Urothelium cell line (cell line): ENCODE measurements at regions not wholly inside any gene's neighbourhood (a gene's known extent, or its start where the extent isn't known, plus 50 kb on each side); places are given as distances from the start of the nearest gene placed in this dataset.

Experiments
- DNase-seq: peaks from one replicate; pipeline ENCODE4 v3.0.0; 2011; ENCODE audit warnings: low spot score, mixed read lengths
- FAIRE-seq: peaks from 2 replicates; lab custom pipeline; 2011; peaks lifted over from hg19 to GRCh38; lab: Jason Lieb, UNC

DNA sequence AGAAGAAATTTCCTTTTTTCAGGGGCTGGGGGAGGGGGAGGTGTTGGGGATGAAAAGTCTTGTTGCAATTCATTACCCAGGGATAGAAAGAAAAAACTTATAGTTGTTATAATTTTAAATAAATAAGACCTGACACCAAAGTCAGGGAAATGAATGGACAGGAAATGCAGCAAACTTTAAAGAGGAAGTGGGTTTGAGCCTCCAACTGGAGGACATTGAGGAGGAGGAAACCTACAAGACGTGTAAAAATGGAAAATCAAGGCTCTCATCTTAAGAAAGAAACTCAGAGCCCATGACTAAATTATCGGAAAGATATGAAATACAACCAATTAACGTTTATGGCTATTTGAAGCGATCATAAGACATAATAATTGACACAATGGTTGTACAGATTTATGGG is 54.4 kb downstream of the NIBAN1 start:
- FAIRE-seq = no peak

DNA sequence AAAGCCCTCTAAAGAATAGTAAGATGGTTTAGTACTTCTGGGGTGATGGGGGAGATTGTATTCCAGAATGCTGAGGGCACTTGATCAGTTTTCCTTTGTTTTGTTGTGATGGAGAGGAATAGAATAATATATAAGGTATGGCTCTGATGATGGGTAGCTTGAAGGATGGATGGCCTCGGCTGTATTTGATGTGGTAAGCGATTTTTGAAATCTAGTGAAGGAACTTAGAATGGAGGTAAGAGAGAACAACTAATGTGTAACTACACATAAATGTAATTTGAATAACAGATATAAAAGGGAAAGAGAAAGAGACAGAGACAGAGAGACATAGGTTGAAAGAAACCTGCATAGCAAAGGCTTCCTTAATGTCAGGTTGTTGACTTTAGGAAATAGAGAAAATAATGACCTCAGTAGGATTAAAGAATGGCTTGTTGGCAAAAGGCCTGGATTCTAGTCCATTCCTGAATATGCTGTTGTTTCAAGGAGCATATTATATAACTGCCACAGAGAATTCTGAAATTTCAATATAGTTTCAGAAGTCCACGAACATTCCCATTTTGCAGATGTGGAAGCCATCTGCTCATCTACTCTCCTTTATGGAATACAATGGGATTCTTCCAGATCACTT is 58.7 kb downstream of the NIBAN1 start:
- DNase-seq (no peak), FAIRE-seq (no peak)

More for the DNA sequence above, 54.4 kb downstream of the NIBAN1 start:
- DNase-seq = no peak

DNA sequence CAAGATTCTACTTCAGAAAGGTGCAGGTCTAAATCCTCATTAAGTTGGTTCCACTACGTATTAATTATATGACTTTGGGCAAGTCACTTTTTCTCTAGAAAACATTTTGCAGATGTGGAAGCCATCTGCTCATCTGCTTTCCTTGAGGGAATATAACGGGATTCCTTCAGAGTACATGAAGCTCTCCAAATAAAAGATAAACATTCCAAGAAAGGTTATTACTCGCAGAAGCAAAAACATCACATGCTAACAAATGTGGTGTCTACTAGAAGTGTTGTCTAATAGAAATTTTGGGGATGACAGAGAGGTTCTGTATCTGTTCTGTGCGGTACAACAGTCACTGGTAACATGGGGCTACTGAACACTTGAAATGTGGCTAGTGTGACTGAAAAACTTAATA is 60.2 kb downstream of the NIBAN1 start:
- DNase-seq (no peak), FAIRE-seq (no peak)

DNA sequence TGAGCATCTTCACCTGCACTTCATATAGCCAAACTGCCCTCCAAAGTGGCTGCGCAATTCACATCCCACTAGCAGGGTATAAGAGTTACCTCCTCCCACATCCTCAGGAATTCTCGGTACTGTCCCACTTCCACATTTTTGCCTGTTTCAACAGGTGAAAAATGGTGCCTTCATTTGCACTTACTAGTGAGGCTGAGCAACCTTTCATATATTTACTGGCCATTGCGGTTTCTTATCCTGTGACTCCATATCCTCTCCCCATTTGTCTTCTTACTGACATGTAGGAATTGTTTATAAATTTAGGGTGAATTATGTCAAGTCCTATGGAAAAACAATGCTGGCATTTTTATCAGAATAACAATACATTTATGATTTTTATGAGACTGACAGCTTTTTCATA is 61.9 kb downstream of the NIBAN1 start:
- DNase-seq (no peak), FAIRE-seq (no peak)

DNA sequence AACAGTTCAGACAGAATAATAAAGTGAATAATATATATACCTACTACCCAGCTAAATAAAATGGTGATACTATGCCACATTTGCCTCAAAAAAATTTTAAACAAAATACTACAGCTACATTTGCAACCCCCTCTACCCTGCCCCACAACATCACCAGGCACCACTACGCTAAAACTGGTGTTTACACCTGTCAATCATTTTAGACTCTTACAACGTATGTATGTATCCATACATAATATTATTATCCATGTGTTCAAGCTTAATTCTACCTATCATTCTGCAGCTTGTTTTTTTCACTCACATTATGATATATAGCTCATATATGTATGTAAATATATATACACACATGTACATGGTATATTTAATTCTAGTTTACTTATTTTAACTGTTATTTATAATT is 62.5 kb downstream of the NIBAN1 start:
- DNase-seq (no peak), FAIRE-seq (no peak)

DNA sequence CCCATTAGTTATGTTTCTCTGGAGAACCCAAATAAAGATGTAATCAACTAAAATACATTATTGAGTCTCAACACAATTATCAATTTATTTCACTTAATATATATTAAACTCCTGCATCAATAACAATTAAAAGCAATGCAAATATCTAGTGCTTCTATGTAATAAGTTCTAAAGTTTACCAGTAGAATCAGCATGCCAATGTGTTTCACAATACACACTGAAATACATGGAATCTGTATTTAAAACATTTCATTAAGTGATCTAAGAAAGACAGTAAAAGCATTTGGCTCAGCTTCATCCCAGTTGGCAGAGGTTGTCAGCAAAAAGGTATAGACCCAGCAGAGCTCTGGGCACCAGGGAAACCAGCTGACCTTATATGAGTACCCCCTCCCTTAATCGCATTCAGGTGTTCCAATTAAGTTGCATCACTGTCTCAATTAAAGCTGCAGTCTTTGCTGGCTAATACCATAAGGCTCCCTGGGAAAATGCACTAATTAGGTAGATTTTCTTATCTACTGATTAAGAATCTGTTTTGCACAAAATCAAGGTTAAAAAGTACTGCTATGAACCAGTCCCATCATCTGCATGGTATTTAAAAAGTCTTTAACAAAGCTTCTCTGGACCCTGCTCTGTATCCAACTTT is 63.1 kb downstream of the NIBAN1 start:
- no peak for FAIRE-seq

DNA sequence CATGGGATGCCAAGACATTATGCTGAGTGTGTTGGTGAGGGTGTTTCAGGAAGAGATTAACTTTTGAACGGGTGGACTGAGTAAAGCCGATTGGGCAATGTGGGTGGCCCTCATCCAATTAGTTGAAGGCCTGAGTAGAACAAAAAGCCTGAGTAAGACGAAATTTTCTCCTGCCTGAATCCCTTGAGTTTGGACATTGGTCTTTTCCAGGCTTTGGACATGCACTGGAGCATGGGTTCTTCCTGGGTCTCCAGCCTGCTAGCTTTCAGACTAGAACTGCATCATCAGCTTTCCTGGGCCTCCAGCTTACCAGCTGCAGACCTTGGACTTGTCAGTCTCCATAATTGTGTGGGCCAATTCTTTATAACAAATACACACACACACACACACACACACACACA is 63.6 kb downstream of the NIBAN1 start:
- no peak for FAIRE-seq
- no peak for DNase-seq

More for the DNA sequence above, 63.1 kb downstream of the NIBAN1 start:
- DNase-seq = no peak

DNA sequence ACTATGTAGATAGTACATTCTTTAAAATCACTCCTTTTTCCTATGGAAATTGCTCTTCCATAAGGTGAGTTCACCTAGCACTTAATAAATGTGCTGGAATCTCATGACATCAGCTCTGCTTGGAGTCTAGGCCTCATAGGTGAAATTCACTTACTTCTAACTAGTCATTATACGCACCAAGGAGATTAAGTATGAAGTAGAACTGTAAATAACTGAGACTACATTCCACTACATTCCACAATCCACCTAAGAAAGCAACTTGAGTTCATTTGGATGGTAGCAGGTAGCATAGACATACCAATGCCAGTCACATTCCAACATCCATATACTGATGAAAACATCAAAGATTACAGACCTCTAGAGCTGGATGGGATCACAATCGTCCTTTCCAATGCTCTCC is 64.3 kb downstream of the NIBAN1 start:
- FAIRE-seq (no peak), DNase-seq (no peak)

DNA sequence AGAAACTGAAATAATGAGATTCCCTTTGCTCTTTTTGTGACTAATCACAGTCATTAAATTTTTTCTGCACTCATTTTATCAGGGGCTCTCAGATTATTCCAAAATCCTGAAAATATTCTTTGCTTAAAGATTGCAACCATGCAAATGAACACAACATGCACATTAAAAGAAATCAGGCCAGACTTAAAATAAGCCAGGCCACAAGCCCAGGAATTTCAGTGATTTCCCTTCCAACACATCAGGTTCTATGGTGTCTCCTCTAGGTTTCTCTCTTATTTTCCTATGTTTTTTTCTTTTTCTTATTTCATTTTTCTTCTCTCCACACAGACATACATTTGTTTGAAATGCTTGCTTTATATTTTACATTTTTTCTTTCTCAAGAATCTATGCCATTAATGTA is 65.3 kb downstream of the NIBAN1 start:
- no peak for DNase-seq
- no peak for FAIRE-seq

DNA sequence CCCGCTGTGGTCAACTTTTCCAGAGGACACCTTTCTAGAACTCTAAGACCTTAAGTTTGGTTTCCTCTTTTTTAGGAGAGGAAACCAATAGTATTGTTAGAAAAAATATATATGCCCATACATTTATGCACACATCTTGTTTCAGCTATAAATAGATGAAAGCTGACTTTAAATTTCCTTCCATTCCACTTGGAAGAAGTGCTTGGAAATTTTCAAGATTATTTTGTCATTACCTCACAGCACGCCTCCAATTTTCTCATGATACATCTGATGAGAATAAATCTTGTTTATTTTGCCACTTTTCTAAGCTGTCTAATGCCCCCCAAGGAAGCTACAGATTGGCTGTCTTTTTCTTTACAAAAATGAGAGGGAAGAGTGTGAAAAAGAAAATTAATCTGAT is 65.8 kb downstream of the NIBAN1 start:
- DNase-seq = no peak
- FAIRE-seq = no peak

DNA sequence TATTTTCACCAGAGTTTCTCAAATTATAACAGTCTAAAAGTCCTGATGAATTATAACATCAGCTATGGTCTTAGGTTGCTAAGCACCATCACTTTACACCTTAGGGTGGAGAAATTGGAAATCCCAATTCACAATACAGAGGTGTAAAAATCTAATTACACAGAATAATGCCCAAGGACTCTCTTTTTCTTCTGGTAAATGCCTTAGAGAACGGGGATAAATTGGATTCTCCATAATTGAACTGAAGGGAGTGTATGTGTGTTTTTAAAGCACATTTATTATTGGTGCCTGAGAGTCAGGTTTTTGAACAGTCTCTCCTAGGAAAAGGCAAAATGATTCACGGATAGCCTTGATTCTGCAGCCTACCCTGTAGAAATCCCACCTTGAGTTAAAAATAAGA is 66.8 kb downstream of the NIBAN1 start:
- FAIRE-seq = no peak

DNA sequence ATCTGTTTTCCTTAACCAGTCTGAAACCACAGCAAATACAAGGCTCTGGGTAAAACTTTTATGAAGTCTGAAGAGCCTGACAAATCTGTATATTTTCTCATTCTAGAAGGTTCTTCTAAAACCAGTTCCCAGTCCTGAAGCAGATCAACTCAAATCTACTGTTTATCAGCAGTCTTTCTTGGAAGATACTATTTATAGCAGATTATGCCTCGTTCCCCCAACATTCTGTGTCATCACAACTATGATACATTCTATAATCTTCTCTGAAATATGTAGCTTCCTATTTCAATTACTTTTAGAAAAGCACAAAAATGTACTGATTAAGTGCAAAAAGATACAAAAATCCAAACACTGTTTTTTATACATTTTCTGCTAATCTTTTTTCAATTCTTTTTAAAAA is 67.5 kb downstream of the NIBAN1 start:
- DNase-seq = no peak
- no peak for FAIRE-seq

More for the DNA sequence above, 66.8 kb downstream of the NIBAN1 start:
- no peak for DNase-seq

DNA sequence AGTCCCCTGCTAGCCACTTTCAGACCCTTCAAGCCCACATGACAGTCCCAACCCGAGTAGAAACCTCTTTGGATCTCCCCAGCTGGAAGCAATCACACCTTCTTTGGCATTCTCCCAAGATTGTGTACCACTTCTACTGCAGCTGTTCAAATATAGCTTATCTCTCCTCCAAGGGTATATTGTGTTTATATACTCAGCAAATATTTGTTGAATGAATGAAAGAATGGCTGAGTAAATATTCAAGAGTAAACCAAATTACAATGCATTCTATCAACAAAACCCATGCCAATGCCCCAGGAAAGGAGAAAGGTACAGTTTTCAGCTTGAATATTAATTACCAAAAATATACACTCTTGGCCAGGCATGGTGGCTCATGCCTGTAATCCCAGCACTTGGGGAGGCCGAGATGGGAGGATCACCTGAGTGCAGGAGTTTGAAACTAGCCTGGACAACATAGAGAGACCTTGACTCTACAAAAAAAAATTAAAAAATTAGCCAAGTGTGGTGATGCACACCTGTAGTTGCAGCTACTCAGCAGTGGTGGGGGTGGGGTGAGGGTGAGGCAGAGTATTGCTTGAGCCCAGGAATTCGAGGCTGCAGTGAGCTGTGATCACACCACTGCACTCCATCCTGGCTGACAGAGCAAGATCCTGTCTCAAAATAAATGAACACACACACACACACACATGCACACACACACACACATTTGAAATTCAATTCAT is 68.5 kb downstream of the NIBAN1 start:
- DNase-seq = no peak
- FAIRE-seq = no peak

DNA sequence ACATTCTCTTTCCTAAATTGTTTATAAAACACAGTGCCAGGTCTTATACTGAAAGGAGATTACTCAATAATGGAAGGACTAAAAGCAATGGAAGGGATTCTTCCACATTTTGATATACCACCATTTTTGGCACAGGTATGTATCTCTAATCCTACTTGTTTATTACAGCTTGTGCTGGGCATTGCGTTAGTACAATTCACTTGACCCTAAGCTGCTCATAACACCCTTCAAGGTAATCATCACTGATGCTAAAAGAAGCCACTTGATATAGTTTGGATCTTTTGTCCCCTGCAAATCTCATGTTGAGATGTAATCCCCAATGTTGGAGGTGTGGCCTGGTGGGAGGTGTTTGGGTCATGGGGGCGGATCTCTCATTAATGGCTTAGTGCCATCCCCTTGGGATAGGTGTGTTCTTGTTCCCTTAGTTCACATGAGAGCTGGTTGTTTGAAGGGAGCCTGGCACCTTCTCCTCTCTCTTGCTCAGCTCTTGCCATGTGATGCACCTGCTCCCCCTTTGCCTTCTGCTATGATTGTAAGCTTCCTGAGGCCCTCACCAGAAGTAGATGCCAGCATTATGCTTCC is 71.1 kb downstream of the NIBAN1 start:
- DNase-seq (no peak), FAIRE-seq (no peak)

DNA sequence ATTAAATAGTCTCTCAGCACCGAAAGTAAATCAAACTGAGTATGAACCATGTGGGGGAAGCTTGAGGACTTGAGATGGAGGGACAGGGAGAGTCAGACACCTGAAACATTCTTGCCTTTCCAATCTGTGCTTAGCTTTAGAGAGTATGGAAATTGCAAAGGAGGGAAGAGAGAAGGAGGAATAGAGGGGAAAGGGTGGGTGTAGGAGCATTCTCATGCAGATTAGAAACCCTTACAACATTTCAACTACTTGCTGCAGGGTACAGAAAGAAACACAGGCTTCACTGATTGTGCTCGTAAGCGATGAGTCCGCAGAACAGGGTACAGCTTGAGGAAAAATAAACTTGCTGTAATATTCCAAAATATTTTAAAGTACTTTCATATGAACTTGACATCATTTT is 73.8 kb downstream of the NIBAN1 start:
- DNase-seq (no peak), FAIRE-seq (no peak)

DNA sequence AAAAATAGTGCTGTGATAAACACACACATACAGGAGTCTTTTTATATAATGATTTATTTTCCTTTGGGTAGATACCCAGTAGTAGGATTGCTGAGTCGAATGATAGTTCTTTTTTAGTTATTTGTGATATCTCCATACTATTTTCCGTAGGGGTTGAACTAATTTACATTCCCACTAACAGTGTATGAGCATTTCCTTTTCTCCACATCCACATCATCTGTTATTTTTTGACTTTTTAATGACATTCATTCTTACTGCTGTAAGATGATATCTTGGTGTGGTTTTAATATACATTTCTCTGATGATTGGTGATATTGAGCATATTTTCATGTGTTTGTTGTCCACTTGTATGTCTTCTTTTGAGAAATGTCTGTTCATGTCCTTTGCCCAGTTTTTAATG is 78.3 kb downstream of the NIBAN1 start:
- DNase-seq (no peak), FAIRE-seq (no peak)

DNA sequence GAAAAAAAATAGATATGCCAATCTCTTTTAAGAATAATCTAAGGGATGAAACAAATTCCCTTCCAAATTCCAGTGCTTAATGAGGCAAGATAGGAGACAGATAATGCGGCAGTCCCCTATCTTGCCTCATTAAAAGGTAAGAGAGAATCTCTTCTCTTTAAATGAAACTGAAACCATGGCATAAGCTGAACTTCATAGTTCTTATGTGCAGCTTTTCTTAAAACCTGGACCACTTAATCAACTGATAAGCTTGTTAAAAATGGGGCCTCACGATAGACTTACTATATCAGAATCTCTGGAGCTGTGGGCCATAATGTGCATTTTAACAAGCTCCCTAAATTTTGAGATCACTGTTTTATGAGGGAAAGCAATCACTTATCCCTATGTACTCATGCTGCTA is 79.2 kb downstream of the NIBAN1 start:
- no peak for FAIRE-seq

DNA sequence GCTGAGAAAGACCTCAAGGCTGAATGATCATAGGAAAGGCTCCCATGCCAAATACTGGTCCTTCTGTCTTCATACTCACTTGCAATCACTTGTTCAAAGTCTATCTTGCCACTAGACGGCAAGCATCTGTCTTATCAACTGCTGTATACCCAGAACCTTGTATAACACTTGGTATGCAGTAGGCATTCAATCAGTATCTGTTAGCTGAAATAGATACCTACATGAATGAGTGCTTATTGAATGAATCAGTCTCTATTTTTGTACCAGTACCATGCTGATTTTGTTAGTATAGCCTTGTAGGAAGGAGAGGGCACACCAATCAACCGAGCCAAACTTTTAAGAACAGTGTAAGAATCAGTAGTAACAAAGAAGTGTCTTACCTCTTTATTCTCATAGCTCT is 80.6 kb downstream of the NIBAN1 start:
- FAIRE-seq (no peak), DNase-seq (no peak)

More for the DNA sequence above, 79.2 kb downstream of the NIBAN1 start:
- no peak for DNase-seq

DNA sequence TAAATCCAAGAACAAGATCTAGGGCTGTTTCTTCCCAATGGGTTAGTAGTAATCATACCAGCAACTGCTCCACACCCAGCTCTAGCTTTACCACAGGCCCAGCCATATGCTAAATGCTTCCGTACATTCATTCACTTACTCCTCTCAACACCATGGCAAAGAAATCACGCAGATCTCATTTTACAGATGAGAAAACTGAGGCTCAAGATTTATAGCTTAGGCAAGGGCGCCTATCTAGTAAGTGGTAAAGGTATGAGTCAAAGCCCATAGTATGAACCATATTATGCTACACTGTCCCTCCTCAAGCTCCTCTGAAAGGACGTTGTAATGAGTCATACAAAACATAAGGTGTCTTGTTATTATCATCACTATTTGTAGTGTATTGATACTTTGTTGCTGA is 82.2 kb downstream of the NIBAN1 start:
- DNase-seq (no peak), FAIRE-seq (no peak)

DNA sequence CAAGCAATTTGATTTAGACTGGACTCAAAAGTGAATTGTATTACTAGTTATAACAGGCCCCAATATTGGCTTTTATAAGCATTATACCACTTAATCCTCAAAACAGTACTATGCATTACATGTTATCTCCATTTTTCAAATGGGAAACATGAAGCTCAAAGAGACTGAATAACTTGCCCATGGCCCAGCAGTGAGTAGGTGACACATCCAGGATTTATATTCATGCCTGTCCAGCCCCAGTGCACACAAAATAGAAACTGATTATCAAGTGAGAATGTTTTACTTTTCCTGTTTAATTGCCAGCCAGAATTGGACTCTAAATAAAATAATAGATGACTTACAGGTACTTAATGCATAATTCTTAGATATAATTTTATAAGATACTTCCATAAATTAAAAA is 82.9 kb downstream of the NIBAN1 start:
- FAIRE-seq (no peak), DNase-seq (no peak)

DNA sequence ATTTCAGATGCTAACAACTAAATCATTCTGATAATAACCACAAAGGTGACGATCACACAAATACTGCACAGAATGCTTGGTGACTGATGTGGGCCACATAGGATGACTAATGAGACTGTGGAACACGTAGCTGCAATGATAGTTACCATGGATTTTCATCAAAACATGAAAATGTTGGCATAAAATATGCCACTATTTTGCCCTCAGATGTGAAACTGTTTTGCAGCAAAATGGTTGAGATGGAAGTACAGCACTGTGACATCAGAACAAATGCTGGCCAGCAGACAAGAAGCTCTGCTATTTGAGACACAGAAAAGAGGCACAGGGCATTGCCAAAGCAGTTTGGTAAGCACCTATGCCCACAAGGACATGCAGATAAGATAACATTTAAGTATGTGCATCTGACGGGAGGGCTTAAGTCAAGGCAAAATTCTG is 83.8 kb downstream of the NIBAN1 start:
- FAIRE-seq (peak; percentile 27), DNase-seq (no peak)

DNA sequence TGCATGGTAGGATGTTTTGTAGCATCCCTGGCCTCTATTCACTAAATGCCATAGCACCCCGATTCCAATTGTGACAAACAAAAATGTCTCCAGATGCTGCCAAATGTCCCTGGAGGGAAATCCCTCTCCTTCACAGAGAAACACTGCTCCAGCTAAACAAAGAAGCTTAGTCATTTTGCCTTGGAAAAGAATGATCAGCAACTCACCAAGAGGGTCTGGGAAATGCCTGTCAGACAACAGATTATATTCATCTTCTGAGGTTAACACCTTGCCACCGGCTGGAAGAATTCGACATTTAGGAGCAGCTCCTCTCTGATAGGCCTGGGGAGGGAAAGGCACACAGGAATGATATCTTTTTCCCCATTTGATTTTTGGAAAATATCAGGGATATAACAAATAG is 84.4 kb downstream of the NIBAN1 start:
- DNase-seq = no peak
- no peak for FAIRE-seq
